NT2/D1 (cell line): ENCODE measurements at regions not wholly inside any gene's neighbourhood (a gene's known extent, or its start where the extent isn't known, plus 50 kb on each side); places are given as distances from the start of the nearest gene placed in this dataset.

Experiments used
- DNase-seq: peaks from one replicate; pipeline ENCODE4 v3.0.0-alpha.2; 2011; ENCODE audit warnings: low read depth, low spot score
- H3K27me3 ChIP-seq: 2 replicates; pipeline ENCODE4 v1.6.0; 2011; ENCODE audit warnings: mild to moderate bottlenecking; ENCODE audit not compliant: insufficient read length, insufficient read depth
- H3K36me3 ChIP-seq: 2 replicates; pipeline ENCODE4 v1.6.1; 2011; ENCODE audit warnings: mild to moderate bottlenecking, low read length, mixed read lengths; ENCODE audit not compliant: insufficient read depth, insufficient read length
- H3K4me1 ChIP-seq: 2 replicates; pipeline ENCODE4 v1.5.1; 2011; ENCODE audit not compliant: insufficient read depth, insufficient read length
- H3K4me3 ChIP-seq: 2 replicates; pipeline ENCODE4 v1.5.1; 2011; ENCODE audit warnings: low read depth; ENCODE audit not compliant: insufficient read length
- H3K9ac ChIP-seq: 2 replicates; pipeline ENCODE4 v1.6.0; 2011; ENCODE audit warnings: low read depth; ENCODE audit not compliant: insufficient read length
- H3K9me3 ChIP-seq: 2 replicates; pipeline ENCODE4 v1.5.1; 2011; ENCODE audit warnings: mild to moderate bottlenecking, low read length; ENCODE audit not compliant: insufficient read depth
- SUZ12 ChIP-seq: IDR thresholded peaks from 2 replicates; pipeline ENCODE4 v1.6.1; 2011; ENCODE audit not compliant: insufficient read length, insufficient read depth; ENCODE audit errors: extremely low read depth
- YY1 ChIP-seq: IDR thresholded peaks from 2 replicates; pipeline ENCODE4 v1.6.1; 2011; ENCODE audit not compliant: insufficient read length, insufficient read depth
- ZNF274 ChIP-seq: IDR thresholded peaks from 2 replicates; pipeline ENCODE4 v1.6.1; 2011; ENCODE audit warnings: mild to moderate bottlenecking, low read depth, low read length

DNA sequence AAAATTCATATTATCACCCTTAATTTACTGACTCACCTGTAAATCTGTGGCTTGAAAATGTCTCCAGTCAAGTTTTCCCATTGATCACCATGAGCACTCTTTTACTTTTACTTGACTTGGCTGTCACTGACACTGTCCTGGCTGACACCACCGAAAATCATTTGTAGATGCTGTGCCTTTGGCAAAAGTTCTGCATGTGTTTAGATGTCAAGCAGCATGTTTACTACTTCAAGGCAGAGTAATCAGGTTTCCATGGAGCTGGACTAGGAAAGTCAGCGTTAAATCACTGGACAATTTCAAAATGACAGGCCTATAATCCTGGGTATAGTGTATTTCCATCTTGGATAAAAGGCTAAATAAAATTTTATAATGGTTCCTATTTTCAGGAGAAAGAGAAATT lies 1530.6 kb upstream of the CDH6 start:
- no peak overlapping the region for H3K4me3 ChIP-seq
- no peak overlapping the region for H3K9ac ChIP-seq
- H3K9me3 ChIP-seq = no peaks in the 10 kb centered on the region
- no peaks in the 10 kb centered on the region for H3K27me3 ChIP-seq
- no peak for DNase-seq
- H3K4me1 ChIP-seq = no peaks in the 10 kb centered on the region
- TF ChIP-seq YY1 = no peak
- TF ChIP-seq SUZ12 = no peak
- TF ChIP-seq ZNF274 = no peak
- H3K36me3 ChIP-seq = no peaks in the 10 kb centered on the region

DNA sequence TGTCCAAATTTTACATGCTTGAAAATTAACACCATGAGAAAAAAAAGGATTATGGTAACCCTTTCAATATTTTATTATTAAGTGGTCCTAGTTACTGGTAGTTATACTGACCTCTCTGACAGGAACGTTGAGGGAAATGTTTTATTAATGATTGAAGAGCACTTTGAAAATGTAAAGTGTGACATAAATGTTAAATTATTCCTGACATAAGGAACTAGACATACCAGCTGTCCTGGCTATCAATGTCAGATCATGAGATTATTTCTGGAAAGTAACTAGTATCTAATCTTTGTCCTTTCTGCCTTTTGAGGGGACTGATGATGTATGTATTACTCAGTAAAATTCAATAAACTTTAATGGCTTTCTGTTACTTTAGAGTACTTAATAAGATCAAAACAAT lies 1538.5 kb upstream of the CDH6 start:
- TF ChIP-seq ZNF274 (no peak), SUZ12 (no peak)
- no peaks in the 10 kb centered on the region for H3K27me3 ChIP-seq
- no peaks in the 10 kb centered on the region for H3K4me1 ChIP-seq
- no peak overlapping the region for H3K4me3 ChIP-seq
- no peak for DNase-seq
- no peaks in the 10 kb centered on the region for H3K9me3 ChIP-seq
- no peaks in the 10 kb centered on the region for H3K36me3 ChIP-seq
- H3K9ac ChIP-seq = no peak overlapping the region

DNA sequence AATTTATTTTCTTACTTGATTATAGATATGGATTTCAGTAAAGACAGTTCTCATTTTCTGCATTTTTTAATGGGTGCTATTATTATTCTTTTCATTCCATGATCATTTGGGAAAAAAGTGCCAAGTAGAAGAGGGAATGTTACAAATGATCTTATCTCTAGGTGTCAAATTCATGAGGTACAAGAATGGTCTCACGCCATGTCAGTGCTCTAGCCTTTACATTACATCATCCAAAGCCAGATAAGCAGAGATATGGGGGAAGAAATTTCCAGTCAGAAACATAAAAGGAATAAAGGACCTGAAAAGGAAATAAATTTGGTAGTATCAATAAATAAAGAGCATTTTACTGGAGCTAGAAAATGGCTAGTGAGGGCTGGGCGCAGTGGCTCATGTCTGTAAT lies 1544.2 kb upstream of the CDH6 start:
- Histone ChIP-seq H3K4me3 (no peak overlapping the region), H3K9me3 (no peaks in the 10 kb centered on the region), H3K36me3 (no peaks in the 10 kb centered on the region), H3K27me3 (no peaks in the 10 kb centered on the region), H3K4me1 (no peaks in the 10 kb centered on the region), H3K9ac (no peak overlapping the region)
- DNase-seq = no peak
- TF ChIP-seq ZNF274 = no peak
- TF ChIP-seq SUZ12 = no peak
- TF ChIP-seq YY1 = no peak

DNA sequence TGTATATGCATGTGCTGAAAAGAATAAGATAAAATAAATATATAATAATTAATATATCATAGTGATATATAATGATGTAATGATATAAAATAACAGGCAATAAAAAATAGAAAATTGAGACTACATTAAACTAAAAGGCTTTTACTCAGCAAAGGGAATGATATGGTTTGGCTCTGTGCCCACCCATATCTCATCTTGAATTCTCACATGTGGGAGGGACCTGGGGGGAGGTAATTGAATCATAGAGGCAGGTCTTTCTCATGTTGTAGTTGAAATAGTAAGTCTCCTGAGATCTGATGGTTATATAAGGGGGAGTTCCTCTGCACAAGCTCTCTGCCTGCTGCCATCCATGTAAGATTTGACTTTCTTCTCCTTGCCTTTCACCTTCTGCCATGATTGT lies 1550.9 kb upstream of the CDH6 start:
- H3K36me3 ChIP-seq = no peaks in the 10 kb centered on the region
- H3K27me3 ChIP-seq = no peaks in the 10 kb centered on the region
- H3K9me3 ChIP-seq = no peaks in the 10 kb centered on the region
- TF ChIP-seq YY1 = no peak
- no peak for TF ChIP-seq SUZ12
- TF ChIP-seq ZNF274 = no peak
- DNase-seq = no peak
- no peak overlapping the region for H3K4me3 ChIP-seq
- no peaks in the 10 kb centered on the region for H3K4me1 ChIP-seq
- H3K9ac ChIP-seq = no peak overlapping the region

DNA sequence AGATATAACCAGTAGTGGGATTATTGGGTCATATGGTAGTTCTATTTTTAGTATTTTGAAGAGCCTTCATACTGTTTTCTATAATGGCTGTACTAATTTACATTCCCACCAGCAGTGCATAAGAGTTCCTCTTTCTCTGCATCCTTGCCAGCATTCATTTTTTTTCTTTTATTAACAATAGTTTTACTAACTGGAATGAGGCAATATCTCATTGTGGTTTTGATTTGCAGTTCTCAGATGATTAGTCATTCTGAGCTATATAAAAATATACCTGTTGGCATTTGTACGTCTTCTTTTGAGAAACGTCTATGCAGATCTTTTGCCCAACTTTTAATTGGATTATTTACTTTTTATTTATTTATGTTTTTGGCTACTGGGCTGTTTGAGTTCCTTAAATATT lies 1579.3 kb upstream of the CDH6 start:
- DNase-seq = no peak
- Histone ChIP-seq H3K4me1 (no peaks in the 10 kb centered on the region), H3K36me3 (no peaks in the 10 kb centered on the region), H3K9ac (no peak overlapping the region), H3K4me3 (no peak overlapping the region), H3K27me3 (no peaks in the 10 kb centered on the region), H3K9me3 (no peaks in the 10 kb centered on the region)
- no peak for TF ChIP-seq ZNF274
- TF ChIP-seq SUZ12 = no peak
- TF ChIP-seq YY1 = no peak

DNA sequence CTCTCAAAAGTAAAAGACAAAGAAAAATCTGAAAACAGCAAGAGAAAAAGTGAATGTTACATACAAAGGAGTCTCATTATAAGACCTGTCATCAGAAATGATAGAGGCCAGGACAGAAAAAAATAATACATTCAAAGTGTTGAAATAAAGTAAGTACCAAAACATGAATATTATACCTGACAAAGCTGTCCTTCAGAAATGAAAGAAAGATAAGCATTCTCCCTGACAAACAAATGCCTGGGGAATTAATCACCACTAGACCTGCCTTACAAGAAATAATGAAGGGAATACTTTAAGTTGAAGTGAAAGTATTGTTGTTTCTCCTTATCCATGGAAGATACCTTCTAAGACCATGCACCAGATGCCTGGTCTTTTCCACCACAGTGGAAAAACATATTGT lies 1605.2 kb upstream of the CDH6 start:
- Histone ChIP-seq H3K36me3 (no peaks in the 10 kb centered on the region), H3K9ac (no peak overlapping the region), H3K4me1 (no peaks in the 10 kb centered on the region), H3K27me3 (no peaks in the 10 kb centered on the region), H3K4me3 (no peak overlapping the region), H3K9me3 (no peaks in the 10 kb centered on the region)
- DNase-seq = no peak
- no peak for TF ChIP-seq YY1
- TF ChIP-seq SUZ12 = no peak
- no peak for TF ChIP-seq ZNF274

DNA sequence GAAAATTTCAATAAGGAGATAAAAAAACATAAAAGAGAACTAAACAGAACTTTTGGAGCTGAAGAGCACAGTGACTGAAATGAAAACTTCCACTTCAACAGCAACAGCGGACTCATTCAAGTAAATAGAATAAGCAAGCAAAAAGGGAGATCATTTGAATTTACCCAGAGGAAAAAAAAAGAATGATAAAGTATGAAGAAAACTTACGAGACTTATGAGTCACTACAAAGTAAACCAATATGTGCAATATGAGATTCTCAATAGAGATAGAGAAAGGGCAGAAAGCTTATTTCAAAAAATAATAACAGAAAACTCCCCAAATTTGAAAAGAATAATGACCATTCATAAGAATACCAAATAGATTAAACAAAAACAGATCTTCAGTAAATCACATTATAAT lies 1605.7 kb upstream of the CDH6 start:
- TF ChIP-seq ZNF274 (no peak), YY1 (no peak), SUZ12 (no peak)
- no peak overlapping the region for H3K4me3 ChIP-seq
- no peaks in the 10 kb centered on the region for H3K9me3 ChIP-seq
- no peaks in the 10 kb centered on the region for H3K36me3 ChIP-seq
- H3K27me3 ChIP-seq = no peaks in the 10 kb centered on the region
- no peaks in the 10 kb centered on the region for H3K4me1 ChIP-seq
- no peak for DNase-seq
- H3K9ac ChIP-seq = no peak overlapping the region

DNA sequence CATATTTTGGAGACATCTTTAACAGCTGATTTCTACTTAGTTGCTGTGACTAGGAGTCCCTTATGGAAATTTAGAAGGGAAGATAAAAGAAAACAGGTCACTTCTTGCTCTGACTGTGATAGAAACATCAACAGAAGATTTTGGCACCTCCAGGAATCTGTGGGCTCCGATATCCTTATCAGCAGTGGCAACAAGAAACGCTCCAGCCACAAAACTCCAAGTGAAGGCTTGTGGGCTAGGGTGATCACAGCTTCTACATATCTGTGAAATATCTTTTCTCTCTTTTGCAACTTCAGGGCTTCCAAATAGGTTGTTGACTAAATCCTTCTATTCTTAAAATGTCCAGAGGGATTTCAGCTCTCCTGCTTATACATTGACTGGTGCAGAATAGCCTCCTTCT lies 1625.5 kb upstream of the CDH6 start:
- H3K36me3 ChIP-seq = no peaks in the 10 kb centered on the region
- H3K4me3 ChIP-seq = no peak overlapping the region
- H3K9me3 ChIP-seq = no peaks in the 10 kb centered on the region
- no peak for TF ChIP-seq ZNF274
- no peak for TF ChIP-seq YY1
- TF ChIP-seq SUZ12 = no peak
- no peak for DNase-seq
- H3K27me3 ChIP-seq = no peaks in the 10 kb centered on the region
- no peaks in the 10 kb centered on the region for H3K4me1 ChIP-seq
- no peak overlapping the region for H3K9ac ChIP-seq
